Activated CD4-positive, alpha-beta T cell treated with anti-CD3 and anti-CD28 coated beads, Interleukin-2, amount 50 U/mL, for 1 hour (primary cell): ENCODE measurements at regions not wholly inside any gene's neighbourhood (a gene's known extent, or its start where the extent isn't known, plus 50 kb on each side); places are given as distances from the start of the nearest gene placed in this dataset.
A peak's percentile ranks its signal among the peaks of the same experiment; 100 is the strongest.

Experiments used
- DNase-seq: peaks from one replicate; pipeline ENCODE4 v3.0.0-alpha.2; 2020

- no peak for DNase-seq
Observed at GRCh38 chr6:24987446-24988115, 51.8 kb upstream of the RIPOR2 start.

- DNase-seq = no peak
Observed at GRCh38 chr6:24988562-24988961, 52.8 kb upstream of the RIPOR2 start.

DNA sequence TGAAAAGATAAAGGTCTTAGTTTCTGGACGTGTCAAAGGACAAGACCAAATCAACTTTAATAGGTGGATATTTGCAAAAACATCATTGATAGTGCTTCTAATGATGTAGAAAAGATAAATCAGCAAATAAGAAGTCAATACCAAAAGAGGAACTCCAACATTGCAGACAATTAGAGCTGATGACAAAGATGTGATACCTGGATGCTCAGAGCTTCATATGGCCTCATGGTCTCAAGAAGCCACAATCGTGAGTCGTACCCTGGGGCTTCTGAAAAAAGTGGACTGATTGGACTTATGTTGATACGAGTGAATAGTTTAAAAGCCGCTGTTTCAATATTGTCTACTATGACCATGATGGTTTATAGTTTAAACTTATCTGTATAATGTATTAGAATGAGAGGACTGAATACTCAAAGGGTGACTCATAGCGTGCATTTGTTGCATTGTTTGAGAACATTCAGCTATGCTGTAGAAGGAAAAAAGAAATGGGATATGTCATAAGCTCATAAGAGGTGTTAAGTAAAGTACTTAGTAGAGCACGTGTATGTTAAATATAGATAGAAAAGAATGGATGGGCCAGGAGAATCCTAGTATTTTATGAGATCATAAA lies 54.6 kb upstream of the RIPOR2 start:
- DNase-seq = no peak

- DNase-seq = no peak
Observed at GRCh38 chr6:24990944-24991809, 55.4 kb upstream of the RIPOR2 start.

- DNase-seq = peak; percentile 66
Observed at GRCh38 chr6:24991810-24992467, 56.2 kb upstream of the RIPOR2 start.

GRCh38 chr6:24994812-24995211 lies 59.1 kb upstream of the RIPOR2 start:
- no peak for DNase-seq

- DNase-seq = no peak
Observed at GRCh38 chr6:24995270-24995669, 59.5 kb upstream of the RIPOR2 start.

GRCh38 chr6:24996269-24996836 lies 60.6 kb upstream of the RIPOR2 start:
- no peak for DNase-seq

DNA sequence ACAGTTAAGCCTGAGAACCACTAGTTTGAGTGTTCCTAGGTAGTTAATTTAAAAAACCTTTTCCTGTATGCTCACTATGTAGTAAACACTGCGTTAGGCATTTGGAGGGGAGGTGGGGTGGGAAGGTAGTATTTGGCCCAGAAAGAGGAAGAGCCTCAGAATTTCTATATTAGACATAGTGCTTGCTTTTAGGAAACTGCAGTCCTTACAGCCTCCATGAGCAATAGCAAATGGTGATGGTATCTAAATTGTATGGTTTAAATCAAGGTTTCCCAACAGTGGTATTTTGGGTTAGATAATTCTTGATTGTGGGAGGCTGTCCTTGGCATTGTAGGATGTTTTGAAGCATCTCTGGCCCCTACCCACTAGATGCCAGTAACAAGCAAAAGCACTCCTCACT lies 61.5 kb upstream of the RIPOR2 start:
- no peak for DNase-seq

- no peak for DNase-seq
Observed at GRCh38 chr6:24997905-24998304, 62.1 kb upstream of the RIPOR2 start.

GRCh38 chr6:25002326-25003091 lies 66.7 kb upstream of the RIPOR2 start:
- DNase-seq = no peak

- no peak for DNase-seq
Observed at GRCh38 chr6:25004357-25004756, 68.6 kb upstream of the RIPOR2 start.

GRCh38 chr6:25005010-25005409 lies 69.2 kb upstream of the RIPOR2 start:
- no peak for DNase-seq

- DNase-seq = no peak
Observed at GRCh38 chr6:25006075-25006474, 70.3 kb upstream of the RIPOR2 start.

- DNase-seq = no peak
Observed at GRCh38 chr6:25006565-25007001, 70.8 kb upstream of the RIPOR2 start.

- no peak for DNase-seq
Observed at GRCh38 chr6:25007269-25007699, 71.5 kb upstream of the RIPOR2 start.

DNA sequence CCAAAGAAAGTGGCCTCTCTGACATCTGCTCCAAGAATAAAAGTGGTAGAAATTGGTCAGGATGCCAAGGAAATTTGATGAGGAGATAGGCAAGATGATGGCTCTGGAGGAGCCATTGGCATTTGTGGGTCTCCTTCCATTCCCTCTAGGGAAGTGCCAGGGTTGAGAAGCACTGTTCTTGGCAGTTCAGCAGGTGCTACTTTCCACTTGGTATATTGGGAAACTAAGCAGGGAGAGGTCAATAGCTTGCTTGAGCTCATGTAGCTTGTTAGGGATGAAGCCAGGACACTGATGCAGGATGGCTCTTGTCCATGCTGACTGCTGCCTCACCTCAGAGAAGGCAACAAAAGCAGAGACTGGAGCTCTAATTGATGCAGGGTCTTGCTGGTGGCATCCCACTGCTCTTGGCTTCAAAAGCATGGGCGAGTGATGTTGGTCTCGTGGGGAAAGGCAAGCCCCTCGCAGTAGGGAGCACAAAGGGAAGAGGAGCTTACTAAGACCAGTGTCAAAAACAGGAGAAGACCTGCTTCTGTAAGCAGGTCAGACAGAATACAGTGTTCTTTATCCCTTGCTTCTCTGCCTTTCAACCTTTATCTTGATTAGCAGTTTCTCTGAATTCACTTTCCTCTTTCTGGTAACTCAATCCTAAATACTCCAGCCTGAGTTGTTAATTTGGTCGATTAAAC lies 73.1 kb upstream of the RIPOR2 start:
- DNase-seq = no peak

- DNase-seq = no peak
Observed at GRCh38 chr6:25009393-25009710, 73.6 kb upstream of the RIPOR2 start.

DNA sequence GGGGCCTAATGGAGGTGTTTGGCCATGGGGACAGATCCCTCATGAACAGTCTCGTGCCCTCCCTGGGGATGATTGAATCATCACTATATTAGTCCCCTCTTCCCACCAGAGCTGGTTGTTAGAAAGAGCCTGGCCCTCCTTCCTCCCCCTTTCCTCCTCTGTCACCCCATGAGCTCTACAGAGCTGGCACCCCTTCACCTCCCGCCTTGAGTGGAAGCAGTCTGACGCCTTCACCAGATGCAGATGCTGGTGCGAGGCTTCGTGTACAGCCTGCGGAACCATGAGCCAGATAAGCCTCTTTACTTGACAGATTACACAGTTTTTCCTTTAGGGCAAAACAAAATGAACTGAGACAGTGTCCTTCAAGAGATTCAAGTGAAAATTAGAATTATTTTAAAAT lies 74.4 kb upstream of the RIPOR2 start:
- no peak for DNase-seq

DNA sequence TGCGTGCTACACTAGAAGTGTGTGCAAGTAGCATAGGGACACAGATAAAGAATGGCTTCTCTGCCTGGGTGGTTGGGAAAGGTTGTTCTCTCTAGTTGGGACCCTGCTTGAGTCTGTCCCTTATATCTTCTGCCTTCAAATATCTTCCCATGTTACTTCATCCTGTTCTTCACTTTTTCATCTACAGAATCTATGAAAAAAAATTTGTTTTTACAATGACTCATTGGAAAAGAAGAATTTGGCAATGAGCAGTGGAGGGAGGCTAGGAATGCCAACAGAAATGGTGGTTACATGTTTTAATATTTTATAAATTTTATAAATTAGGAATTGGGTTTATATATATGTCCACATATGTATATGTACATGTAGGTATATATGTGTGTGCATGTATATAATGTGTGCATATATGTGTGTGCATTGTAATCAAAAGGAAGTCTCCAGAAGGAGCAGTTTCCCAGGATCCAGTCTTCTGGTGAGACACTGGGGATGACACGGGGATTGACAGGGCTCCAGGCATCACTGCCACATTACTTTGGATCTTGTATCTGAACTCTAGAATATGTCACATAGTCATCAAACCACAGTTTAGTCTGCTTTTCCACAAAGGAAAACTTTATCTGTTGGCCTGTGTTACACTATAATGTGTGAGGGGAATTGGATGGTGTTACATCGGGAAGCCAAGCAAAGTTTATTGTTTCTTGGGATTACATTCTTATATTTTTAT lies 75.3 kb upstream of the RIPOR2 start:
- no peak for DNase-seq

GRCh38 chr6:25012657-25013056 lies 76.9 kb upstream of the RIPOR2 start:
- no peak for DNase-seq
